WERI-Rb-1 (cell line): ENCODE measurements at regions not wholly inside any gene's neighbourhood (a gene's known extent, or its start where the extent isn't known, plus 50 kb on each side); places are given as distances from the start of the nearest gene placed in this dataset.

Source experiments
- DNase-seq: peaks from one replicate; pipeline ENCODE4 v3.0.0-alpha.2; 2020
- H3K27ac ChIP-seq: fragments of 250-450 bp; sonication (Bioruptor Pico); 2 replicates; pipeline ENCODE4 v1.5.1; 2020; ENCODE audit warnings: mild to moderate bottlenecking, moderate library complexity
- H3K27me3 ChIP-seq: fragments of 250-450 bp; sonication (Bioruptor Pico); 2 replicates; pipeline ENCODE4 v1.5.1; 2021; ENCODE audit warnings: mild to moderate bottlenecking, low read depth, moderate library complexity; ENCODE audit not compliant: insufficient read depth, severe bottlenecking
- H3K36me3 ChIP-seq: fragments of 250-450 bp; sonication (Bioruptor Pico); 2 replicates; pipeline ENCODE4 v1.5.1; 2020; ENCODE audit warnings: mild to moderate bottlenecking, moderate library complexity
- H3K4me3 ChIP-seq: 2 replicates; pipeline ENCODE4 v1.5.1; 2011; ENCODE audit warnings: low read depth, mild to moderate bottlenecking, control low read depth, low read length
- H3K9me3 ChIP-seq: fragments of 250-450 bp; sonication (Bioruptor Pico); 2 replicates; pipeline ENCODE4 v1.5.1; 2021; ENCODE audit warnings: mild to moderate bottlenecking, moderate library complexity; ENCODE audit not compliant: severe bottlenecking
- TF ChIP-seq, protein P1 (sequence below): IDR thresholded peaks from 2 replicates; pipeline ENCODE4 v1.5.1; 2011; ENCODE audit warnings: low read depth, mild to moderate bottlenecking, control low read depth, inconsistent platforms, low read length

DNA sequence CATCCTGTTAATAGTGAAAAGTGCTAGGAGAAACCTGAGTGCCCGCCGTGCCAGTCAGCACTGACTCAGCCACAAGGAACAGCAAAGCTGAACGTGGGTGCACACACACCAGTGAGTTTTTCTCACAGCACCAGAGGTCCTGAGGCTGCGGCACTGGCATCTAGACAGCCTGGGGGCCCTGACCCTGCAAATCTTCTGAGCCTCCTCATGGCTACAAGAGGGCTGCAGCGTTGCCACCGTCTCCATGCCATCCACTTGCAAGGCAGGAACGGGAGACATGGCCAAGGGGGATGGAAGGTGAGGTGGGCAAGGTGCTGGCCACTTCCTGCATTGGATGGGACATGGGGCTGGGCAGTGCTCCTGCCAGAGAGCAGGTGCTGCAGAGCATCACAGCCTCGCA, 211.2 kb upstream of the SOX1 start:
- Histone ChIP-seq H3K27me3 (peaks cover 100% of the 10 kb centered on the region), H3K27ac (no peak overlapping the region), H3K36me3 (no peaks in the 10 kb centered on the region), H3K4me3 (no peak overlapping the region), H3K9me3 (peaks cover 19% of the 10 kb centered on the region)
- TF ChIP-seq, protein P1, sequence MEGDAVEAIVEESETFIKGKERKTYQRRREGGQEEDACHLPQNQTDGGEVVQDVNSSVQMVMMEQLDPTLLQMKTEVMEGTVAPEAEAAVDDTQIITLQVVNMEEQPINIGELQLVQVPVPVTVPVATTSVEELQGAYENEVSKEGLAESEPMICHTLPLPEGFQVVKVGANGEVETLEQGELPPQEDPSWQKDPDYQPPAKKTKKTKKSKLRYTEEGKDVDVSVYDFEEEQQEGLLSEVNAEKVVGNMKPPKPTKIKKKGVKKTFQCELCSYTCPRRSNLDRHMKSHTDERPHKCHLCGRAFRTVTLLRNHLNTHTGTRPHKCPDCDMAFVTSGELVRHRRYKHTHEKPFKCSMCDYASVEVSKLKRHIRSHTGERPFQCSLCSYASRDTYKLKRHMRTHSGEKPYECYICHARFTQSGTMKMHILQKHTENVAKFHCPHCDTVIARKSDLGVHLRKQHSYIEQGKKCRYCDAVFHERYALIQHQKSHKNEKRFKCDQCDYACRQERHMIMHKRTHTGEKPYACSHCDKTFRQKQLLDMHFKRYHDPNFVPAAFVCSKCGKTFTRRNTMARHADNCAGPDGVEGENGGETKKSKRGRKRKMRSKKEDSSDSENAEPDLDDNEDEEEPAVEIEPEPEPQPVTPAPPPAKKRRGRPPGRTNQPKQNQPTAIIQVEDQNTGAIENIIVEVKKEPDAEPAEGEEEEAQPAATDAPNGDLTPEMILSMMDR, result no peak
- no peak for DNase-seq

DNA sequence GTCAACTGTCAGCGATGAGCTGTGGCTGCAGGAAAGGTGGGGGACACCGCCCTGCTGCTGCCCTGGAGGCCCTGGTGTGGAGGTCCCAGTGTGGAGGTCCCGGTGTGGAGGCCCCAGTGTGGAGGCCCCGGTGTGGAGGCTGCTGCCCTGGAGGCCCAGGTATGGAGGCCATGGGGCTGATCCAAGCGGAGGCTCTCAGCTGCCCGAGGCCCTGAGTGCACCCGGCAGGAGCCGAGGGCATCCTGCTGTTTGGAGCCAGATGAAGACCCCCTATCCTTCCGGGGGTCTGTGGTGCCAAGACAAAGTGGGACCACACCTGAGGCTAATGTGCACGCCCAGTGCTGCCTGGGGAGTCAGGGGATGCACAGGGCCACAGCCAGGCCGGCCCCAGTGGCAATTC, 210.4 kb upstream of the SOX1 start:
- peaks cover 100% of the 10 kb centered on the region for H3K27me3 ChIP-seq
- H3K27ac ChIP-seq, result no peak overlapping the region
- no peak for DNase-seq
- H3K36me3 ChIP-seq, result no peaks in the 10 kb centered on the region
- peaks cover 23% of the 10 kb centered on the region for H3K9me3 ChIP-seq
- H3K4me3 ChIP-seq, result no peak overlapping the region
- TF ChIP-seq, protein P1, result no peak

DNA sequence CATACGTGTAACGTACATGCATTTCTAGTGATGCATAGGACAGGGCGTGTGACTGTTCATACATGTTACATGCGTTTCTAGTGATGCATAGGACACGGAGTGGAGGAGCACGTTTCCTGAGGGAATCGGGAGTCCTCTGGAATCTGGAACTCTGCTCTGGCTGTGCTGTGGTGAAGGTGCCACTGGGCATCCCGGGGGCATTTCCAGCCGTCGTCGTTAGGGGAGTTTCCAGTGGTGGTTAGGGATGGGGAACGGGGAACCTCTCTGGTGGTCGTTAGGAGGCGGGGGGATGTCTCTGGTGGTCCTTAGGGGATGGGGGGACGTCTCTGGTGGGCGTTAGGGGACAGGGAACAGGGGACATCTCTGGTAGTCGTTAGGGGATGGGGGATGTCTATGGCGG, 209.6 kb upstream of the SOX1 start:
- Histone ChIP-seq H3K27ac (no peak overlapping the region), H3K4me3 (no peak overlapping the region), H3K36me3 (no peaks in the 10 kb centered on the region), H3K27me3 (peaks cover 100% of the 10 kb centered on the region), H3K9me3 (peaks cover 28% of the 10 kb centered on the region)
- TF ChIP-seq, protein P1, result no peak
- DNase-seq, result no peak

DNA sequence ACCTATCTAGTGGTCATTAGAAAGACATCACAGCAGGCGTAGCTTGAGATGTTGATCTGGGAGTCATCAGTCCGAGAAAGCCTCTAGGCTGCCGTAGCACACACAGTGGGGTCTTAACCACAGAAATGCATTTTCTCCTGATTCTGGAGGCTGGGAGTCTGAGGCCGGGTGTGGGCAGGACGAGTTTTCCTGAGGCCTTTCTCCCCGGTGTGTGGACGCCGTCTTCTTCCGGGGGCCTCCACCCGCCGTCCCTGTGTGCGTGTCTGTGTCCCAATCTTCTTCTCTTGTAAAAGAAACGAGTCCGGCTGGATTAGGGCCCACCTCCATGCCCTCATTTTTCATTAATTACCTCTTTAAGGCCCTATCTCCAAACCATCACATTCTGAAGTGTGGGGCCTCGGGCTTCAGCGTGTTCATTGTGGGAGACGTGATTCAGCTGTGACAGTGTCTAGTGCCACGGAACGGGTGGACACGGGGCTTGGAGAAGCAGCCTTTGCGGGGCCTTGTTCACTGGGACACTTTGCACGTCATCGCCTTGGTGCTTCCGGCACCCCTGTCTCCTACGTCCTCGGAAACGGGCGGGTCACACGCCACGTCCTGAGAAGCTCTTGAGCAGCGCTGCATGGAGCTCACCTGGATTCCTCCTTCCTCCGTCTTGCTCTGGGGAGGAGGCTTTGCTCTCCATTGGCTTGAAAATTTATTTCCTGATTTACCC, 208.9 kb upstream of the SOX1 start:
- Histone ChIP-seq H3K27me3 (peaks cover 100% of the 10 kb centered on the region), H3K36me3 (no peaks in the 10 kb centered on the region), H3K27ac (no peak overlapping the region), H3K4me3 (no peak overlapping the region), H3K9me3 (peaks cover 28% of the 10 kb centered on the region)
- TF ChIP-seq, protein P1, result no peak
- no peak for DNase-seq

DNA sequence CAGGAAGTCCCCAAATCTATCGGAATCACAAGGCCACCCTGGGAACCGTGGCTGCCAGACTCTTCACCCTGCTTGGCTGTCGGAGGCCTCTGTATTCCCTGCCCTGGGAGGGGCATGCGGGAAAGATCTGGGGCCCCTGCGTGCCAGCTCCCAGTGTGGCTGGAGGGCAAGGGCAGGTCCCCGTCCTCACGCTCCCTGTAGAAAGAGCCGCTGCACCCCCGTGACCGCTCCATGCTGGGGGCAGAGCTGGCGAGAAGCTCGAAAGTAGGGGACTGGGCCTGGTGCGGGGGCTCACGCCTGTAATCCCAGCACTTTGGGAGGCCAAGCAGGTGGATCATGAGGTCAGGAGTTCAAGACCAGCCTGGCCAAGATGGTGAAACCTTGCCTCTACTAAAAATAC, 208.4 kb upstream of the SOX1 start:
- DNase-seq, result no peak
- Histone ChIP-seq H3K27ac (no peak overlapping the region), H3K27me3 (peaks cover 100% of the 10 kb centered on the region), H3K4me3 (no peak overlapping the region), H3K36me3 (no peaks in the 10 kb centered on the region), H3K9me3 (peaks cover 28% of the 10 kb centered on the region)
- TF ChIP-seq, protein P1, result no peak
